ENCODE measurements at regions not wholly inside any gene's neighbourhood (a gene's known extent, or its start where the extent isn't known, plus 50 kb on each side); places are given as distances from the start of the nearest gene placed in this dataset.

DNA sequence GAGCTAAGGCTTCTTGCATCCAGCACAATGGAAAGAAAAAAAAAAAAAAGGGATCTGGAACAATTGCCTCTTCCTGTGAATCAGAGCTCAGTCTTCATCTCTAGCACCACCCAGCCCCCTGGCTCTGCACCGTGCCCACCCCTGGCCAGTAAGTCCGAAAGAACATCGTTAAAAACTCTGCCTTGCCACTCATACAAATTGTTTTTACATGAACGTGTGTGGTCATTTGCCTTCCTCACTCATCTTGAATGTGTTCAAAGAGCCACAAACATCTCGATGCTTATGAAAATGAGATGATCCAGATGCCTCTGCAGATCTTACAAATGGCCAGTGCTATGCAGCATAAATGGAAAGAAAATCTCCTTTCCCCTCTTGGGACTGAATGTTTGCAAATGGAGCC, 400.0 kb upstream of the PPP2R3A start:
- Histone ChIP-seq H3K4me1 (ENCODE audit: control insufficient read depth in 4 of 4, insufficient read depth in 4 of 4, low read length in 3 of 4) (no peaks in the 10 kb centered on the region), H3K27me3 (ENCODE audit: control insufficient read depth in 4 of 4, insufficient read depth in 4 of 4, low read length in 3 of 4) (peaks cover 0 to 5% (median 0%) of the 10 kb centered on the region in 4 donors), H3K9me3 (ENCODE audit: control insufficient read depth in 4 of 4, low read length in 3 of 4) (no peaks in the 10 kb centered on the region), H3K9ac (ENCODE audit: low read depth in 1 of 2, low read length in 2 of 2) (no peak overlapping the region), H3K36me3 (ENCODE audit: control insufficient read depth in 4 of 4, insufficient read depth in 3 of 4, low read depth in 1 of 4, low read length in 3 of 4) (no peaks in the 10 kb centered on the region), H3K27ac (ENCODE audit: low read depth in 1 of 2, low read length in 2 of 2) (no peak overlapping the region), H3K4me3 (ENCODE audit: low read depth in 1 of 3, low read length in 3 of 3) (no peak overlapping the region)
- 57% methylated on average over 5 of the region's 5 CpGs for WGBS
- no peak for DNase-seq (ENCODE audit: low spot score)
- no peak for TF ChIP-seq YY1 (IDR thresholded peaks at IDR 0.05)
- TF ChIP-seq, protein P1, sequence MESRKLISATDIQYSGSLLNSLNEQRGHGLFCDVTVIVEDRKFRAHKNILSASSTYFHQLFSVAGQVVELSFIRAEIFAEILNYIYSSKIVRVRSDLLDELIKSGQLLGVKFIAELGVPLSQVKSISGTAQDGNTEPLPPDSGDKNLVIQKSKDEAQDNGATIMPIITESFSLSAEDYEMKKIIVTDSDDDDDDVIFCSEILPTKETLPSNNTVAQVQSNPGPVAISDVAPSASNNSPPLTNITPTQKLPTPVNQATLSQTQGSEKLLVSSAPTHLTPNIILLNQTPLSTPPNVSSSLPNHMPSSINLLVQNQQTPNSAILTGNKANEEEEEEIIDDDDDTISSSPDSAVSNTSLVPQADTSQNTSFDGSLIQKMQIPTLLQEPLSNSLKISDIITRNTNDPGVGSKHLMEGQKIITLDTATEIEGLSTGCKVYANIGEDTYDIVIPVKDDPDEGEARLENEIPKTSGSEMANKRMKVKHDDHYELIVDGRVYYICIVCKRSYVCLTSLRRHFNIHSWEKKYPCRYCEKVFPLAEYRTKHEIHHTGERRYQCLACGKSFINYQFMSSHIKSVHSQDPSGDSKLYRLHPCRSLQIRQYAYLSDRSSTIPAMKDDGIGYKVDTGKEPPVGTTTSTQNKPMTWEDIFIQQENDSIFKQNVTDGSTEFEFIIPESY (IDR thresholded peaks at IDR 0.05), result no peak

DNA sequence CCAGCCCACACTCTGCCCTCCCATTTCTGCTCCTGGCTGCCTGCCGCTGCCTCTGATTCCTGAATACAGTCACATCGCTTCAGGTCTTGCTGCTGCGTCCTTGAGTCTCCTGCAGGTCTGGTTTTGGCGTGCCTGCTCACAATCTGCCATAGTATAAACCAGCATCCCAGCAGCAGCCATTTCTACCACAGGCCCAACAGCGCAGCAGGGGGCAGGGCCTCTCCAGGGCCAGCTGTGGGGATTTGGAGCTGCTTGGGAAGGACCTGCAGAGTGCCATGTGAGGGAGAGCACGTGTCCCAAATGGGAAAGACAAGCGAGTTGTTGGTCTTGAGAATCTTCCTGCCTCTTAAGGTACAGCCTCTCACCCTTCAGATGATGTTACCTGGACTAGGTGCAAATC, 398.3 kb upstream of the PPP2R3A start:
- 80% methylated on average over 7 of the region's 7 CpGs for WGBS

More for the DNA sequence above, 398.3 kb upstream of the PPP2R3A start:
- Histone ChIP-seq H3K27ac (ENCODE audit: low read depth in 1 of 2, low read length in 2 of 2) (no peak overlapping the region), H3K27me3 (ENCODE audit: control insufficient read depth in 4 of 4, insufficient read depth in 4 of 4, low read length in 3 of 4) (peaks cover 0 to 9% (median 0%) of the 10 kb centered on the region in 4 donors), H3K4me1 (ENCODE audit: control insufficient read depth in 4 of 4, insufficient read depth in 4 of 4, low read length in 3 of 4) (no peaks in the 10 kb centered on the region), H3K9ac (ENCODE audit: low read depth in 1 of 2, low read length in 2 of 2) (no peak overlapping the region), H3K9me3 (ENCODE audit: control insufficient read depth in 4 of 4, low read length in 3 of 4) (no peaks in the 10 kb centered on the region), H3K4me3 (ENCODE audit: low read depth in 1 of 3, low read length in 3 of 3) (no peak overlapping the region), H3K36me3 (ENCODE audit: control insufficient read depth in 4 of 4, insufficient read depth in 3 of 4, low read depth in 1 of 4, low read length in 3 of 4) (no peaks in the 10 kb centered on the region)
- no peak for DNase-seq (ENCODE audit: low spot score)
- TF ChIP-seq, protein P2, sequence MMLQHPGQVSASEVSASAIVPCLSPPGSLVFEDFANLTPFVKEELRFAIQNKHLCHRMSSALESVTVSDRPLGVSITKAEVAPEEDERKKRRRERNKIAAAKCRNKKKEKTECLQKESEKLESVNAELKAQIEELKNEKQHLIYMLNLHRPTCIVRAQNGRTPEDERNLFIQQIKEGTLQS (IDR thresholded peaks at IDR 0.05), result no peak
- TF ChIP-seq, protein P3, sequence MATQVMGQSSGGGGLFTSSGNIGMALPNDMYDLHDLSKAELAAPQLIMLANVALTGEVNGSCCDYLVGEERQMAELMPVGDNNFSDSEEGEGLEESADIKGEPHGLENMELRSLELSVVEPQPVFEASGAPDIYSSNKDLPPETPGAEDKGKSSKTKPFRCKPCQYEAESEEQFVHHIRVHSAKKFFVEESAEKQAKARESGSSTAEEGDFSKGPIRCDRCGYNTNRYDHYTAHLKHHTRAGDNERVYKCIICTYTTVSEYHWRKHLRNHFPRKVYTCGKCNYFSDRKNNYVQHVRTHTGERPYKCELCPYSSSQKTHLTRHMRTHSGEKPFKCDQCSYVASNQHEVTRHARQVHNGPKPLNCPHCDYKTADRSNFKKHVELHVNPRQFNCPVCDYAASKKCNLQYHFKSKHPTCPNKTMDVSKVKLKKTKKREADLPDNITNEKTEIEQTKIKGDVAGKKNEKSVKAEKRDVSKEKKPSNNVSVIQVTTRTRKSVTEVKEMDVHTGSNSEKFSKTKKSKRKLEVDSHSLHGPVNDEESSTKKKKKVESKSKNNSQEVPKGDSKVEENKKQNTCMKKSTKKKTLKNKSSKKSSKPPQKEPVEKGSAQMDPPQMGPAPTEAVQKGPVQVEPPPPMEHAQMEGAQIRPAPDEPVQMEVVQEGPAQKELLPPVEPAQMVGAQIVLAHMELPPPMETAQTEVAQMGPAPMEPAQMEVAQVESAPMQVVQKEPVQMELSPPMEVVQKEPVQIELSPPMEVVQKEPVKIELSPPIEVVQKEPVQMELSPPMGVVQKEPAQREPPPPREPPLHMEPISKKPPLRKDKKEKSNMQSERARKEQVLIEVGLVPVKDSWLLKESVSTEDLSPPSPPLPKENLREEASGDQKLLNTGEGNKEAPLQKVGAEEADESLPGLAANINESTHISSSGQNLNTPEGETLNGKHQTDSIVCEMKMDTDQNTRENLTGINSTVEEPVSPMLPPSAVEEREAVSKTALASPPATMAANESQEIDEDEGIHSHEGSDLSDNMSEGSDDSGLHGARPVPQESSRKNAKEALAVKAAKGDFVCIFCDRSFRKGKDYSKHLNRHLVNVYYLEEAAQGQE (IDR thresholded peaks at IDR 0.05), result no peak
- no peak for TF ChIP-seq GABPA (IDR thresholded peaks at IDR 0.05 in 1 of 2, conservative IDR thresholded peaks at IDR 0.05 in 1 of 2)
- TF ChIP-seq TAF1 (conservative IDR thresholded peaks at IDR 0.05), result no peak
- no peak for TF ChIP-seq RAD21 (IDR thresholded peaks at IDR 0.05)
- no peak for TF ChIP-seq YY1 (IDR thresholded peaks at IDR 0.05)
- TF ChIP-seq, protein P4, sequence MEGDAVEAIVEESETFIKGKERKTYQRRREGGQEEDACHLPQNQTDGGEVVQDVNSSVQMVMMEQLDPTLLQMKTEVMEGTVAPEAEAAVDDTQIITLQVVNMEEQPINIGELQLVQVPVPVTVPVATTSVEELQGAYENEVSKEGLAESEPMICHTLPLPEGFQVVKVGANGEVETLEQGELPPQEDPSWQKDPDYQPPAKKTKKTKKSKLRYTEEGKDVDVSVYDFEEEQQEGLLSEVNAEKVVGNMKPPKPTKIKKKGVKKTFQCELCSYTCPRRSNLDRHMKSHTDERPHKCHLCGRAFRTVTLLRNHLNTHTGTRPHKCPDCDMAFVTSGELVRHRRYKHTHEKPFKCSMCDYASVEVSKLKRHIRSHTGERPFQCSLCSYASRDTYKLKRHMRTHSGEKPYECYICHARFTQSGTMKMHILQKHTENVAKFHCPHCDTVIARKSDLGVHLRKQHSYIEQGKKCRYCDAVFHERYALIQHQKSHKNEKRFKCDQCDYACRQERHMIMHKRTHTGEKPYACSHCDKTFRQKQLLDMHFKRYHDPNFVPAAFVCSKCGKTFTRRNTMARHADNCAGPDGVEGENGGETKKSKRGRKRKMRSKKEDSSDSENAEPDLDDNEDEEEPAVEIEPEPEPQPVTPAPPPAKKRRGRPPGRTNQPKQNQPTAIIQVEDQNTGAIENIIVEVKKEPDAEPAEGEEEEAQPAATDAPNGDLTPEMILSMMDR (IDR thresholded peaks at IDR 0.05; ENCODE audit: low read depth, low read length, missing input control), result no peak
- TF ChIP-seq, protein P1 (IDR thresholded peaks at IDR 0.05), result no peak
- no peak for TF ChIP-seq EGR1 (IDR thresholded peaks at IDR 0.05; ENCODE audit: low read depth in 2 of 2)
- TF ChIP-seq, protein P5, sequence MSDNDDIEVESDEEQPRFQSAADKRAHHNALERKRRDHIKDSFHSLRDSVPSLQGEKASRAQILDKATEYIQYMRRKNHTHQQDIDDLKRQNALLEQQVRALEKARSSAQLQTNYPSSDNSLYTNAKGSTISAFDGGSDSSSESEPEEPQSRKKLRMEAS (IDR thresholded peaks at IDR 0.05), result no peak
- no peak for TF ChIP-seq RXRA (IDR thresholded peaks at IDR 0.05)
- no peak for TF ChIP-seq HNF4G (IDR thresholded peaks at IDR 0.05)
- TF ChIP-seq FOXA2 (IDR thresholded peaks at IDR 0.05), result no peak
- TF ChIP-seq SP1 (IDR thresholded peaks at IDR 0.05), result no peak

Measured in liver (tissue), 8 donors.